ENCODE measurements at regions not wholly inside any gene's neighbourhood (a gene's known extent, or its start where the extent isn't known, plus 50 kb on each side); places are given as distances from the start of the nearest gene placed in this dataset.

- no peak for DNase-seq (ENCODE audit: low read depth, low spot score)
- Histone ChIP-seq H3K4me3 (replicated peaks in 1 of 3; ENCODE audit: insufficient read depth in 1 of 3, low read depth in 1 of 3, low read length in 3 of 3) (no peak overlapping the region), H3K36me3 (ENCODE audit: control insufficient read depth in 2 of 2, extremely low read depth in 1 of 2, insufficient read depth in 2 of 2, low read length in 2 of 2) (no peaks in the 10 kb centered on the region), H3K9ac (replicated peaks; ENCODE audit: extremely low read depth, insufficient read depth, low read length) (no peak overlapping the region), H2AFZ (ENCODE audit: low read depth, low read length) (no peak overlapping the region), H3K79me2 (ENCODE audit: control insufficient read depth, insufficient read depth, low read length) (no peaks in the 10 kb centered on the region), H3K4me2 (ENCODE audit: insufficient read depth, low read length) (no peak overlapping the region), H3K27me3 (ENCODE audit: control insufficient read depth in 2 of 2, insufficient read depth in 2 of 2, low read length in 2 of 2) (no peaks in the 10 kb centered on the region), H3K9me1 (replicated peaks; ENCODE audit: control insufficient read depth, extremely low read depth, insufficient read depth, low read length) (no peaks in the 10 kb centered on the region), H3K9me3 (replicated peaks; ENCODE audit: control insufficient read depth, insufficient read depth, low read length) (peaks cover 2% of the 10 kb centered on the region), H3K27ac (ENCODE audit: insufficient read depth, low read depth, low read length) (no peak overlapping the region), H3K4me1 (ENCODE audit: control insufficient read depth, extremely low read depth, insufficient read depth, low read length) (no peaks in the 10 kb centered on the region), H4K20me1 (replicated peaks; ENCODE audit: control insufficient read depth, extremely low read depth, insufficient read depth, low read length) (no peaks in the 10 kb centered on the region)
- no peak for FAIRE-seq
- intact Hi-C loops (cut with micrococcal nuclease) (no loop called here), dilution Hi-C loops (cut with MboI; ENCODE audit: extremely low pct_ligation_motif_present, low sequenced_read_pairs) (no loop called here)
- BruUV-seq (replicated peaks): no TSS peak
- CTCF ChIA-PET: no interaction called here
- TF ChIP-seq FOS (IDR thresholded peaks at IDR 0.05; ENCODE audit: borderline replicate concordance, insufficient read depth, low read length) (no peak), EZH2 (IDR thresholded peaks at IDR 0.05; ENCODE audit: borderline replicate concordance, low read depth, low read length, severe bottlenecking) (no peak), POLR2A (IDR thresholded peaks at IDR 0.05; ENCODE audit: low read depth, low read length) (no peak), JUN (IDR thresholded peaks at IDR 0.05; ENCODE audit: borderline replicate concordance, insufficient read depth, insufficient read length, low read depth) (no peak), POLR2AphosphoS5 (IDR thresholded peaks at IDR 0.05; ENCODE audit: insufficient read depth, low read depth, low read length) (no peak), GATA2 (IDR thresholded peaks at IDR 0.05; ENCODE audit: insufficient read depth, insufficient read length, low read depth, low read length) (no peak), MYC (IDR thresholded peaks at IDR 0.05; ENCODE audit: low read depth, low read length) (no peak)
- TF ChIP-seq, protein P1, sequence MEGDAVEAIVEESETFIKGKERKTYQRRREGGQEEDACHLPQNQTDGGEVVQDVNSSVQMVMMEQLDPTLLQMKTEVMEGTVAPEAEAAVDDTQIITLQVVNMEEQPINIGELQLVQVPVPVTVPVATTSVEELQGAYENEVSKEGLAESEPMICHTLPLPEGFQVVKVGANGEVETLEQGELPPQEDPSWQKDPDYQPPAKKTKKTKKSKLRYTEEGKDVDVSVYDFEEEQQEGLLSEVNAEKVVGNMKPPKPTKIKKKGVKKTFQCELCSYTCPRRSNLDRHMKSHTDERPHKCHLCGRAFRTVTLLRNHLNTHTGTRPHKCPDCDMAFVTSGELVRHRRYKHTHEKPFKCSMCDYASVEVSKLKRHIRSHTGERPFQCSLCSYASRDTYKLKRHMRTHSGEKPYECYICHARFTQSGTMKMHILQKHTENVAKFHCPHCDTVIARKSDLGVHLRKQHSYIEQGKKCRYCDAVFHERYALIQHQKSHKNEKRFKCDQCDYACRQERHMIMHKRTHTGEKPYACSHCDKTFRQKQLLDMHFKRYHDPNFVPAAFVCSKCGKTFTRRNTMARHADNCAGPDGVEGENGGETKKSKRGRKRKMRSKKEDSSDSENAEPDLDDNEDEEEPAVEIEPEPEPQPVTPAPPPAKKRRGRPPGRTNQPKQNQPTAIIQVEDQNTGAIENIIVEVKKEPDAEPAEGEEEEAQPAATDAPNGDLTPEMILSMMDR (IDR thresholded peaks at IDR 0.05; ENCODE audit: extremely low read depth in 1 of 2, insufficient read depth in 1 of 2, low read depth in 1 of 2, low read length in 2 of 2): no peak
- TF ChIP-seq, protein P2, sequence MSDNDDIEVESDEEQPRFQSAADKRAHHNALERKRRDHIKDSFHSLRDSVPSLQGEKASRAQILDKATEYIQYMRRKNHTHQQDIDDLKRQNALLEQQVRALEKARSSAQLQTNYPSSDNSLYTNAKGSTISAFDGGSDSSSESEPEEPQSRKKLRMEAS (IDR thresholded peaks at IDR 0.05; ENCODE audit: insufficient read depth, insufficient read length): no peak
- POLR2A ChIA-PET: no interaction called here
Observed at GRCh38 chr4:45770958-45771357, 352.9 kb downstream of the GABRG1 start.

All from endothelial cell of umbilical vein (primary cell).